ENCODE measurements at regions not wholly inside any gene's neighbourhood (a gene's known extent, or its start where the extent isn't known, plus 50 kb on each side); places are given as distances from the start of the nearest gene placed in this dataset.

GRCh38 chr20:6509374-6509773 is 258.1 kb upstream of the BMP2 start:
- no TSS peak for BruUV-seq (replicated peaks)
- Histone ChIP-seq H3K27me3 (replicated peaks; ENCODE audit: control insufficient read depth, insufficient read depth, low read length) (no peaks in the 10 kb centered on the region), H3K4me1 (no peaks in the 10 kb centered on the region), H3K4me3 (ENCODE audit: low read depth, low read length) (no peak overlapping the region), H3K36me3 (ENCODE audit: control insufficient read depth, insufficient read depth, low read length) (no peaks in the 10 kb centered on the region), H3K9me3 (no peaks in the 10 kb centered on the region)
- ChIA-PET CTCF (interaction anchor here (0.6 kb wide), 1 partner anchor 244 kb away, joined by 3 read pairs; no protein-coding TSS in a partner anchor), POLR2A (no interaction called here)
- H3K4me3 Mint-ChIP-seq (ENCODE audit: unreplicated experiment) = no peak overlapping the region
- peaks cover 13% of the 10 kb centered on the region for H3K9me3 Mint-ChIP-seq (ENCODE audit: unreplicated experiment)
- no peak overlapping the region for H3K27ac Mint-ChIP-seq (ENCODE audit: unreplicated experiment)
- no peaks in the 10 kb centered on the region for H3K27me3 Mint-ChIP-seq (ENCODE audit: insufficient read depth, unreplicated experiment)
- TF ChIP-seq CTCF (IDR thresholded peaks at IDR 0.05; ENCODE audit: insufficient read depth in 1 of 2, low read depth in 1 of 2, low read length in 1 of 2, severe bottlenecking in 1 of 2, unreplicated experiment in 1 of 2) = no peak
- H3K4me1 Mint-ChIP-seq (ENCODE audit: low read depth, unreplicated experiment) = no peaks in the 10 kb centered on the region
- intact Hi-C loops (cut with micrococcal nuclease; ENCODE audit: unreplicated experiment) = no loop called here
- no peaks in the 10 kb centered on the region for H3K36me3 Mint-ChIP-seq (ENCODE audit: insufficient read depth, unreplicated experiment)
- DNase-seq = no peak

- H3K36me3 Mint-ChIP-seq (ENCODE audit: insufficient read depth, unreplicated experiment) = no peaks in the 10 kb centered on the region
- H3K27me3 Mint-ChIP-seq (ENCODE audit: insufficient read depth, unreplicated experiment) = no peaks in the 10 kb centered on the region
- POLR2A ChIA-PET = no interaction called here
- CTCF ChIA-PET = no interaction called here
- H3K9me3 ChIP-seq = no peaks in the 10 kb centered on the region
- intact Hi-C loops (cut with micrococcal nuclease; ENCODE audit: unreplicated experiment) = no loop called here
- no peak overlapping the region for H3K4me3 Mint-ChIP-seq (ENCODE audit: unreplicated experiment)
- no peaks in the 10 kb centered on the region; the same call in 1 of the 2 replicates for H3K4me1 ChIP-seq
- H3K9me3 Mint-ChIP-seq (ENCODE audit: unreplicated experiment) = peaks cover 13% of the 10 kb centered on the region
- no TSS peak for BruUV-seq (replicated peaks)
- H3K36me3 ChIP-seq (ENCODE audit: control insufficient read depth, insufficient read depth, low read length) = no peaks in the 10 kb centered on the region
- H3K4me1 Mint-ChIP-seq (ENCODE audit: low read depth, unreplicated experiment) = no peaks in the 10 kb centered on the region
- TF ChIP-seq CTCF (IDR thresholded peaks at IDR 0.05; ENCODE audit: insufficient read depth in 1 of 2, low read depth in 1 of 2, low read length in 1 of 2, severe bottlenecking in 1 of 2, unreplicated experiment in 1 of 2) = no peak
- H3K27me3 ChIP-seq (replicated peaks; ENCODE audit: control insufficient read depth, insufficient read depth, low read length) = no peaks in the 10 kb centered on the region
- H3K27ac Mint-ChIP-seq (ENCODE audit: unreplicated experiment) = no peak overlapping the region
- H3K4me3 ChIP-seq (ENCODE audit: low read depth, low read length) = no peak overlapping the region
- DNase-seq = no peak
Observed at GRCh38 chr20:6506906-6507305, 260.6 kb upstream of the BMP2 start.

GRCh38 chr20:6504826-6505225 is 262.7 kb upstream of the BMP2 start:
- no peak for TF ChIP-seq CTCF (IDR thresholded peaks at IDR 0.05; ENCODE audit: insufficient read depth in 1 of 2, low read depth in 1 of 2, low read length in 1 of 2, severe bottlenecking in 1 of 2, unreplicated experiment in 1 of 2)
- Mint-ChIP-seq H3K9me3 (ENCODE audit: unreplicated experiment) (peaks cover 8% of the 10 kb centered on the region), H3K4me1 (ENCODE audit: low read depth, unreplicated experiment) (no peaks in the 10 kb centered on the region), H3K36me3 (ENCODE audit: insufficient read depth, unreplicated experiment) (no peaks in the 10 kb centered on the region), H3K27me3 (ENCODE audit: insufficient read depth, unreplicated experiment) (no peaks in the 10 kb centered on the region), H3K27ac (ENCODE audit: unreplicated experiment) (no peak overlapping the region), H3K4me3 (ENCODE audit: unreplicated experiment) (no peak overlapping the region)
- Histone ChIP-seq H3K27me3 (replicated peaks; ENCODE audit: control insufficient read depth, insufficient read depth, low read length) (no peaks in the 10 kb centered on the region), H3K4me1 (no peaks in the 10 kb centered on the region; the same call in 1 of the 2 replicates), H3K9me3 (no peaks in the 10 kb centered on the region), H3K4me3 (ENCODE audit: low read depth, low read length) (no peak overlapping the region), H3K36me3 (ENCODE audit: control insufficient read depth, insufficient read depth, low read length) (no peaks in the 10 kb centered on the region)
- BruUV-seq (replicated peaks) = no TSS peak
- DNase-seq = no peak
- POLR2A ChIA-PET = no interaction called here
- intact Hi-C loops (cut with micrococcal nuclease; ENCODE audit: unreplicated experiment) = no loop called here
- CTCF ChIA-PET = no interaction called here
